ENCODE measurements at regions not wholly inside any gene's neighbourhood (a gene's known extent, or its start where the extent isn't known, plus 50 kb on each side); places are given as distances from the start of the nearest gene placed in this dataset.

DNA sequence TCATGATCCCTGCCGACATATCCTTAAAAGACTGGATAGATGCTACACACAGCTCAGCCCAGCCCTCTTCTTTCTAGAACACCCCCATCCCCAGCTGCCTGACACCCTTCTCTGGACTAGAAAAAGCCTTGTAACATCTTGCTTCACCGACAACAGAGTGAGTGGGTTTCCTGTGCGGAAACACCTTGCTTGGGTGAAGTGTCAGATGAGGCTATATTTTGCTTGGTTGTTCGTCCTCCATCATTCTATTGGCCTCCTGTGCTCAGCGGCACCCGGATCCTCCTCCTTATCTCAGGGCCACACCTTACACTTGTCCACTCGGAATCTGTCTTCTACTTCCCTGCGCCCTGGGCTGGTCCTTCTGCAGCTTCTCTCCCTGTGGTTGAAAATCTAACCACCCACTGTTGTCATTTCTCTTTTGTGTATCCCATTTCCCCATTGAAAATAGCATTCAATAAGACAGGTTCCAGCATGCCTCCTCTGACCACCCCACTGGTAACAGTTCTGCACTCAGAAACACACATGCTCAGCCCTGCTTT, 101.3 kb upstream of the MLN start:
- H3K9ac ChIP-seq (ENCODE audit: low read length in 2 of 2) = no peak overlapping the region
- peaks cover 4% of the 10 kb centered on the region for H3K4me1 ChIP-seq (ENCODE audit: control insufficient read depth, insufficient read depth, low read length)
- H3K4me3 ChIP-seq (ENCODE audit: low read length in 2 of 2) = no peak overlapping the region
- no peak overlapping the region for H3K27ac ChIP-seq (ENCODE audit: low read length)
- no peaks in the 10 kb centered on the region for H3K27me3 ChIP-seq (ENCODE audit: control insufficient read depth in 1 of 2, insufficient read depth in 2 of 2, low read length in 2 of 2)
- H3K9me3 ChIP-seq (ENCODE audit: control insufficient read depth in 2 of 2, low read length in 2 of 2) = no peaks in the 10 kb centered on the region
- H3K36me3 ChIP-seq (ENCODE audit: control insufficient read depth in 2 of 2, insufficient read depth in 2 of 2, low read length in 2 of 2) = no peaks in the 10 kb centered on the region

DNA sequence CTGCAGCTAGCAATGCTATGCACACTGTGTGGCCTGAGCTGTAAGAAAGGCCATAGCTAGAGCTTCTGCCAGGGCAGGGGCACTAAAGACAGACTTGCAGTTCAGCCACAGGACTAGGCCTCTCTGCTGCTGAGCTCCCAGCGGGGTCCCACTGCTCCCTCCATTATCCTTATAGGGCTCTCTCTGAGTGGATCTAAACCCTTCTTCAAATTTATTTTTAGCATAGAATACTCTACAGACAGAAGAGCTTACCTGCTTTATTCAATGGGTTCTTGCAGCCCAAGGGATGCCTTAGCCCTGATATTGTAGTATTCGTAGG, 100.9 kb upstream of the MLN start:
- Histone ChIP-seq H3K4me3 (ENCODE audit: low read length in 2 of 2) (no peak overlapping the region), H3K27me3 (ENCODE audit: control insufficient read depth in 1 of 2, insufficient read depth in 2 of 2, low read length in 2 of 2) (no peaks in the 10 kb centered on the region), H3K27ac (ENCODE audit: low read length) (no peak overlapping the region), H3K9ac (ENCODE audit: low read length in 2 of 2) (no peak overlapping the region), H3K36me3 (ENCODE audit: control insufficient read depth in 2 of 2, insufficient read depth in 2 of 2, low read length in 2 of 2) (no peaks in the 10 kb centered on the region), H3K4me1 (ENCODE audit: control insufficient read depth, insufficient read depth, low read length) (peaks cover 4% of the 10 kb centered on the region), H3K9me3 (ENCODE audit: control insufficient read depth in 2 of 2, low read length in 2 of 2) (no peaks in the 10 kb centered on the region)

DNA sequence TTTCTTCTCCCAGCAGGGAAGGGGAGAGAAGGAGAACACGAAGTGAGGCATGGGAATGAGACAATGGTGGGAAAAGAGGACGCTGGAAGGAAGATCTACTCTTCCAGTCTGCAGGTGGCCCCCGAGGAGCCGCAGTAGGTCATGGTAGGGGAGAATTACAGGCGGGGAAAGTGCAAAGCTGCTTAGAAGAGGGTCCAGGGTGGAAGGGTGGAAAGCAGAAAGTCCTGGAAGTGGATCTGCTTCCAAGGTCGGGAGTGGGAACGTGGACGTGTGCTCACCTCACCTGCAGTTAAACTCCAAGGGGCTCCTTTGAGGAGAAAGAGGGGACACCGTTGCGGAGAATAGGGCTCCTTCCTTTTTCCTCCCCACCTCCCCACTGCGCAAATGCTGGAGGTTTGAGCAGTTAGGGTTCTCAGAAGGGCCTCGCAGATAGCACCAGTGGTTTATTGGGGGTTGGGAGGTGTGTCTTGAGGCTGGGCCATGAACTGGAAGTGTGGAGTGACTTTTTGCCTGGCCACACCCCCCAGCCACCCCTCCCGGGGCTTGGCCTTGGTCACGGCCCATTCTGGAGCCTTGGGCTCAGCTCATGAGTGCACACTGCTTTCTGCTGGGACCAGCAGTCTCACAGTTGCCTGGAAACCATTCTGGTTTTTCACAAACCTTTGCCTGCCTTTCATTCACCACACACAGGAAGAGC, 100.4 kb upstream of the MLN start:
- no peak overlapping the region for H3K27ac ChIP-seq (ENCODE audit: low read length)

DNA sequence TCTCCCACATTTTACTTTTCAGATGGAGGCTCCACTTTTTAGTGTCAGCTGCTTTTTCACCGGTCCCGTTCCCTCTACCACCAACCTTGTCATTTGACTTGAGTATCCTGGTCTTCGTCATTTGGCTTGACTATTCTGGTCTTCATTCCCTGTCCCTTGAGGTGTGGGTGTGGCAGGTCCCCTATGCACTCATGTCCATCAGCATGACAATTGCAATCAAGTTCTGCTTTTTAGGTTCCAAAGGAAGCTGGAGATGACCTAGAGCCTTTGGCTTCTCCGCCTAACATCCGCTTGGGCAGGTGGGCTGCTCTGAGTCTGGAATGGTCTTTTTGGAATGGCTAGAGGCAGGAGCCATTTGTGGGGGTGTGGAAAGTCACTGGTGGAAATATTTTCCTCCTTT, 99.8 kb upstream of the MLN start:
- Histone ChIP-seq H3K27me3 (ENCODE audit: control insufficient read depth in 1 of 2, insufficient read depth in 2 of 2, low read length in 2 of 2) (peaks cover 0 to 2% of the 10 kb centered on the region in 2 donors), H3K9ac (ENCODE audit: low read length in 2 of 2) (no peak overlapping the region), H3K27ac (ENCODE audit: low read length) (no peak overlapping the region), H3K4me1 (ENCODE audit: control insufficient read depth, insufficient read depth, low read length) (peaks cover 4% of the 10 kb centered on the region), H3K4me3 (ENCODE audit: low read length in 2 of 2) (no peak overlapping the region), H3K9me3 (ENCODE audit: control insufficient read depth in 2 of 2, low read length in 2 of 2) (no peaks in the 10 kb centered on the region), H3K36me3 (ENCODE audit: control insufficient read depth in 2 of 2, insufficient read depth in 2 of 2, low read length in 2 of 2) (no peaks in the 10 kb centered on the region)

More for the DNA sequence above, 100.4 kb upstream of the MLN start:
- peaks cover 4% of the 10 kb centered on the region for H3K4me1 ChIP-seq (ENCODE audit: control insufficient read depth, insufficient read depth, low read length)
- H3K9me3 ChIP-seq (ENCODE audit: control insufficient read depth in 2 of 2, low read length in 2 of 2) = no peaks in the 10 kb centered on the region
- H3K36me3 ChIP-seq (ENCODE audit: control insufficient read depth in 2 of 2, insufficient read depth in 2 of 2, low read length in 2 of 2) = no peaks in the 10 kb centered on the region
- H3K4me3 ChIP-seq (ENCODE audit: low read length in 2 of 2) = no peak overlapping the region
- H3K27me3 ChIP-seq (ENCODE audit: control insufficient read depth in 1 of 2, insufficient read depth in 2 of 2, low read length in 2 of 2) = no peaks in the 10 kb centered on the region
- no peak overlapping the region for H3K9ac ChIP-seq (ENCODE audit: low read length in 2 of 2)

GRCh38 chr6:33902457-33902853, 98.7 kb upstream of the MLN start:
- H3K9ac ChIP-seq (ENCODE audit: low read length in 2 of 2) = no peak overlapping the region
- H3K4me3 ChIP-seq (ENCODE audit: low read length in 2 of 2) = no peak overlapping the region
- H3K27ac ChIP-seq (ENCODE audit: low read length) = no peak overlapping the region
- H3K9me3 ChIP-seq (ENCODE audit: control insufficient read depth in 2 of 2, low read length in 2 of 2) = no peaks in the 10 kb centered on the region
- no peaks in the 10 kb centered on the region for H3K36me3 ChIP-seq (ENCODE audit: control insufficient read depth in 2 of 2, insufficient read depth in 2 of 2, low read length in 2 of 2)
- H3K4me1 ChIP-seq (ENCODE audit: control insufficient read depth, insufficient read depth, low read length) = peaks cover 6% of the 10 kb centered on the region
- peaks cover 0 to 2% of the 10 kb centered on the region in 2 donors for H3K27me3 ChIP-seq (ENCODE audit: control insufficient read depth in 1 of 2, insufficient read depth in 2 of 2, low read length in 2 of 2)

- H3K4me1 ChIP-seq (ENCODE audit: control insufficient read depth, insufficient read depth, low read length) = peaks cover 11% of the 10 kb centered on the region
- H3K27me3 ChIP-seq (ENCODE audit: control insufficient read depth in 1 of 2, insufficient read depth in 2 of 2, low read length in 2 of 2) = peaks cover 0 to 2% of the 10 kb centered on the region in 2 donors
- H3K4me3 ChIP-seq (ENCODE audit: low read length in 2 of 2) = no peak overlapping the region
- no peak overlapping the region for H3K27ac ChIP-seq (ENCODE audit: low read length)
- H3K9me3 ChIP-seq (ENCODE audit: control insufficient read depth in 2 of 2, low read length in 2 of 2) = no peaks in the 10 kb centered on the region
- H3K36me3 ChIP-seq (ENCODE audit: control insufficient read depth in 2 of 2, insufficient read depth in 2 of 2, low read length in 2 of 2) = no peaks in the 10 kb centered on the region
- H3K9ac ChIP-seq (ENCODE audit: low read length in 2 of 2) = no peak overlapping the region
Measured at GRCh38 chr6:33901822-33902456, 98.1 kb upstream of the MLN start.

GRCh38 chr6:33898771-33899170, 95.0 kb upstream of the MLN start:
- no peaks in the 10 kb centered on the region for H3K36me3 ChIP-seq (ENCODE audit: control insufficient read depth in 2 of 2, insufficient read depth in 2 of 2, low read length in 2 of 2)
- H3K27ac ChIP-seq (ENCODE audit: low read length) = no peak overlapping the region
- peaks cover 33% of the 10 kb centered on the region for H3K4me1 ChIP-seq (ENCODE audit: control insufficient read depth, insufficient read depth, low read length)
- no peak overlapping the region for H3K9ac ChIP-seq (ENCODE audit: low read length in 2 of 2)
- H3K9me3 ChIP-seq (ENCODE audit: control insufficient read depth in 2 of 2, low read length in 2 of 2) = no peaks in the 10 kb centered on the region
- H3K27me3 ChIP-seq (ENCODE audit: control insufficient read depth in 1 of 2, insufficient read depth in 2 of 2, low read length in 2 of 2) = peaks cover 0 to 2% of the 10 kb centered on the region in 2 donors
- H3K4me3 ChIP-seq (ENCODE audit: low read length in 2 of 2) = no peak overlapping the region

DNA sequence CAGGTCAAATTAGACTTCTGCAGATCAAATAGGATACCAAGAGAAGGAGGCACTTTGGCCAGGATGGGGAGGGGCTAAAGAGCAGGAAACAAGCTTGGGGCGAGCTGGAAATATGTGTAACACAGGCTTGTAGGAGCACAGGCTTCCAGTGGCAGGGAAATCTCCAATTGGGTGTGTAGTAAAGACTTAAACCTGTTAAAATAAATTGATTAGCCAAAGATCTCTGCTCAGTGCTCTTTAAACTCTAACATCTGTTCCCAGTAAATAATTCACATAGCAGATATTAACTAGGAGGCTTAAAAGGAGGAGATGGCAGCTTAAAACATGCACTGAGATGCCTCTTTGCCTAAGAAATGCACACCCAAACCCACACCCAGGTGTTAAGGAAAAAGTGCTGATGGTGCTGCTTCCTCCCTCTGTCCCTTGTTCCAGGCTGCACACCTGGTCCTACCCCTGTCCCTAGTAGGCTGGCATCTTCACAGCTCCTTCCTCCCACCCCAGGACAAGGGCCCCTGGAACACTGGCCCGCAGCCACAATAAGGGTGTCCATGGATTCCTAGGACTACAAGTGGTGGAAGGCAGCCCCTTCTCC, 93.5 kb upstream of the MLN start:
- H3K36me3 ChIP-seq (ENCODE audit: control insufficient read depth in 2 of 2, insufficient read depth in 2 of 2, low read length in 2 of 2) = no peaks in the 10 kb centered on the region
- H3K9ac ChIP-seq (ENCODE audit: low read length in 2 of 2) = no peak overlapping the region
- H3K4me3 ChIP-seq (ENCODE audit: low read length in 2 of 2) = no peak overlapping the region
- H3K27ac ChIP-seq (ENCODE audit: low read length) = no peak overlapping the region
- H3K9me3 ChIP-seq (ENCODE audit: control insufficient read depth in 2 of 2, low read length in 2 of 2) = no peaks in the 10 kb centered on the region
- H3K27me3 ChIP-seq (ENCODE audit: control insufficient read depth in 1 of 2, insufficient read depth in 2 of 2, low read length in 2 of 2) = peaks cover 0 to 2% of the 10 kb centered on the region in 2 donors
- H3K4me1 ChIP-seq (ENCODE audit: control insufficient read depth, insufficient read depth, low read length) = peaks cover 33% of the 10 kb centered on the region

DNA sequence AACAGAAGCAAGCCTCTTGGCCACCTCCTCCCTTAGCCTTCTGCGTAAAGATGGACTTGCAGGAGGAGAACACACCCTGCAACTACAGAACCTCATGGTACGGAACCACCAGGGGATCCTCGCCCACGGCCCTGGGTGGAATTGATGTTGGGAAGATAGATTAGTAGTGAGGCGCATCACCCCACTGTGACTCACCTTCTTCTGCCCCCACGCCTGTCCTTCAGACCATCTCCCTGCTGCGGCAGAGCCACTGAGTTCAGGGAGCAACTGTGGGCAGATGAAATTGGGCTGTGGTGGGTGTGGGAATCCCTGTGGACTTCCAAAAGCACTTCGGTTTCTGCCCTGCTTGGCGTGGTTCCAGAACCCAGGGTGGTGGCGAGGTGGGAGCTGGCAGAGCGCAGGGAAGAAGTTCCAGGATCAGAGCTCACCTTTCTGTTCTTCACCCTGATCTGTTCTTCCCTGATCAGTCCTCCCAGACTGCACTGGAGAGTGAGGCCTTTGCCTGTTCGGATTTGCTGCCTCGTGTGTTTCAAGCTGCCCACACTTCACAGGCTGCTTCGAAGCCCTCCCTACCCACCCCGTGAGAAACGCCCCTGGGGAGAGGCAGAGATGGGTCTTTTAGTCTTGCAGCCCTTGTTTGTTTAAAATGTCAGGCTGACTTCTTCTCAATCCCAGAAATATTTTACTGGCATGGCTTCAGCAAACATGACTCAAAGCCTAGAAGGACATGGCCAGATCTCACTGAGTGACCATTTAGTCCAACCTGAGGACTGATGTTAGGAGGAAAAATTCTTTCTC, 92.8 kb upstream of the MLN start:
- H3K9me3 ChIP-seq (ENCODE audit: control insufficient read depth in 2 of 2, low read length in 2 of 2) = no peaks in the 10 kb centered on the region
- H3K9ac ChIP-seq (ENCODE audit: low read length in 2 of 2) = no peak overlapping the region
- H3K4me3 ChIP-seq (ENCODE audit: low read length in 2 of 2) = no peak overlapping the region
- H3K36me3 ChIP-seq (ENCODE audit: control insufficient read depth in 2 of 2, insufficient read depth in 2 of 2, low read length in 2 of 2) = no peaks in the 10 kb centered on the region
- H3K27ac ChIP-seq (ENCODE audit: low read length) = no peak overlapping the region
- peaks cover 33% of the 10 kb centered on the region for H3K4me1 ChIP-seq (ENCODE audit: control insufficient read depth, insufficient read depth, low read length)
- peaks cover 0 to 2% of the 10 kb centered on the region in 2 donors for H3K27me3 ChIP-seq (ENCODE audit: control insufficient read depth in 1 of 2, insufficient read depth in 2 of 2, low read length in 2 of 2)

DNA sequence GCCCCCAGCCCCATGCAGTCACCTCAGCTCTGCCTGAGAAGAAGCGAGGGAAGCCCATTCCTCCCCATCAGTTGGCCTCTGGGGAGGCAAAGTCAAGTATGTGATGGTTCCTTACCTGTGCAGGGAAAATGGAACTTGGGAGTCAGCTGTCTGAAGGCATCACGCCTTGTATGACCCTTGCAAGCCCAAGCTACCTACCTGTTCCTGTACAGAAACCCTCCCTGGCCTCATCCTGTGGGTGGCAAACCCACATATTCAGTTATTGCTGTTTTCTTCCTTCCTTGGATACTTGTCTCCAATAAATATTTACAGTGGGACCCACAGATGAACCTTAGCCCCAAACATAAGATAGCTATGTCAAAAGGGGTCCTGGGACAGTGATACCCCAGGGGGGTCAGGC, 92.2 kb upstream of the MLN start:
- H3K27me3 ChIP-seq (ENCODE audit: control insufficient read depth in 1 of 2, insufficient read depth in 2 of 2, low read length in 2 of 2) = peaks cover 0 to 2% of the 10 kb centered on the region in 2 donors
- no peak overlapping the region for H3K4me3 ChIP-seq (ENCODE audit: low read length in 2 of 2)
- no peak overlapping the region for H3K9ac ChIP-seq (ENCODE audit: low read length in 2 of 2)
- H3K36me3 ChIP-seq (ENCODE audit: control insufficient read depth in 2 of 2, insufficient read depth in 2 of 2, low read length in 2 of 2) = no peaks in the 10 kb centered on the region
- peaks cover 33% of the 10 kb centered on the region for H3K4me1 ChIP-seq (ENCODE audit: control insufficient read depth, insufficient read depth, low read length)
- no peak overlapping the region for H3K27ac ChIP-seq (ENCODE audit: low read length)
- no peaks in the 10 kb centered on the region for H3K9me3 ChIP-seq (ENCODE audit: control insufficient read depth in 2 of 2, low read length in 2 of 2)

All from stomach smooth muscle (tissue), 2 donors.